HG03457 (cell line): ENCODE measurements at regions not wholly inside any gene's neighbourhood (a gene's known extent, or its start where the extent isn't known, plus 50 kb on each side); places are given as distances from the start of the nearest gene placed in this dataset.
"Not testable (repeated sequence)": the region's sequence is repeated elsewhere in the genome, so short reads cannot be mapped to it uniquely, and the experiment has no call there.

Source experiments
- ATAC-seq: cut with Tn5 transposase; IDR thresholded peaks from one replicate; pipeline ENCODE4 v1.9.1; 2021; ENCODE audit warnings: moderate number of reproducible peaks; ENCODE audit not compliant: unreplicated experiment

DNA sequence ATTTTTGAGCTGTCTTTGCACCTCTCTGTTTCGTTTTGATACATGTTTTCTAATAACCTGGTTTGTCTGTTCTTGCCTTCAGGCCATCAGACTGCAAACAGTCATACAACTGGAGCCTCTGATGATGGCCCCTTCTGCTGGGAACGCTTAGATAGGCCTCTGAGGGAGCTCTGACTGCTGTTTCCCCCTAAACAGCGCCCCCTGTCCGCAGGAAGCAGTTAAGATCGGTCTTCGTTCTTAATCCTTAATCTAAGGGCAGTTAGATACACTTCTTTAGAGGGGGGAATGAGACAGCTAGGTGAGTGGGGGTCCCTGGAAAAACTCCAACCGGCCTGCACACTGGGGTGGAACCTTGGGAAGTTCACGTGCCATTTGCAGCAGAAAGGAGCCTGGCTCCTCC, 1338.8 kb upstream of the SEL1L start:
- ATAC-seq: no peak

DNA sequence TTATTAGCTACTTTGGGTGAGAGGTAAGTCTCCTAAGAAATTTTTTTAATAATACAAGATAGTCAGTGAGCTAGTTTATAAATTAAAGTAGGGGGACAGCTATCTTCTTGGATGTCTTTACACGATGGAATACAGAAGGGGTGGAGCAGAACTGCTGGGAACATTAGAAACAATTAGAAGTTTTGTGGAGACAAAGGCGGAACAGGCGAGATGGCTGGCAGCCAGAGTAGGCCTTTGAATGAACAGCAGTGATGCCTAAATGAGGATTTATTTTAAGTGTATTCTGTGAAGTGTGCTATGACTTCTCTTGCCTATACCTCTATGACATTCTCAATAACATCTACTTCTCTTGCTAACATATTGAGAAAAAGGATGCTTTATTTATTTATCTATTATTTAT, 1345.3 kb upstream of the SEL1L start:
- ATAC-seq: no peak

DNA sequence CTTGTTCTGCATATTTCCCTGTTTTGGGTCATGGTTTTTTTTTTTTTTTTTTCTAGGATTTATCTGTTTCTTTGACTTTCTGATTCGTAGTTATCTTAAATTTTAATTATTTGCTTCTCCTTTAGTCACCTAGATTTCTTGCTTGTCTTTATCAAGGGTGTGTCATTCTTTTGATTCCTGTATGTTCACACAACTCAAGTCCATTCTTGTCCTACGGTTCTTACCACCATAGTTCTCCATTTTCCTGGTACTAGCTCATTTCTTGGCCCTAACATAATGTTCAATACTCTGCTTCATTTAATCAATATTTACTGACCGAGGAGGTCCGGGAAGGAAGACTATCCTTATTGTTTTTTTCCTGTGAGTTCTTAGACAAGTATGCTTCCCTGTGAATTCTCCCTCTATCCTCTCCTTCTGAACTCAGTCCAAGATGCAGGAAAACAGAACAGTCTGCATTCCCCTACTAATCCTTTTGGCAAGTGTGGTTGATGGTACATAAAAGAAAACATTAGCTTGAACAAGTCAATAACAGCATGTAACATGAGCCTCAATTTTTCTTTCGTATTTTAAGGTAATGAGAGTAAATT, 1346.4 kb upstream of the SEL1L start:
- ATAC-seq: no peak

DNA sequence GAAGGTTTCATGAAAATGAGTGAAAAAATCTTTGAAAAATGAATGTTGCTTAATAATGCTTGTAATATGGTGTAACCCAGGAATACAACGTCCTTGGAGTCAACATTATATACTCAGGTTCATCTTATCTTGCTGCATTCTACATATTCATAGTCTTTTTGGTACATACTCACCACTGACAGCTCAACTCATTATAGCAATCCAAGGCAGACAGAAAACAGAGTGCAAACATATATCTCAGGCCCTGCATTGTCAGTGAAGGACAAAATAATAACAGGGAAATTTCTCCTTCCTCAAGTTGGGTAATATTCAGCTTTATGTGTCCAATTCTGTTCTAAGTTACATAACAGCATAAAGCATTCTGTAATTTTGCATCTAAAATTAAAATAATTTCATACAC, 1353.0 kb upstream of the SEL1L start:
- no peak for ATAC-seq

DNA sequence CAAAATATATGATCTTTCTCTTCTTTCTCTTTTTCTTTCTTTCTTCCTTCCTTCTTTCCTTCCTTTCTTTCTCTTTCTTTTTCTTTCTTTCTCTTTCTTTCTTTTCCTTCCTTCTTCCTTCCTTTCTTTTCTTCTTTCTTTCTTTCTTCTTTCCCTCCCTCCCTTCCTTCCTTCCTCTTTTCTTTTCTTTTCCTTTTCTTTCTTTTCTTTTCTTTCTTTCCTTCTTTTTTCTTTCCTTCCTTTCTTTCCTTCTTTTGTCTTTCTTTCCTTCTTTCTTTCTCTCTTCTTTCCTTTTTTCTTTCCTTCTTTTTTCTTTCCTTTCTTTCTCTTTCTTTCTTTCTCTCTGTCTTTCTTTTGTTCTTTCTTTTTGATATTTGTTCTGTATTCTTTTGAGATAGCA, 1356.0 kb upstream of the SEL1L start:
- ATAC-seq: no peak

DNA sequence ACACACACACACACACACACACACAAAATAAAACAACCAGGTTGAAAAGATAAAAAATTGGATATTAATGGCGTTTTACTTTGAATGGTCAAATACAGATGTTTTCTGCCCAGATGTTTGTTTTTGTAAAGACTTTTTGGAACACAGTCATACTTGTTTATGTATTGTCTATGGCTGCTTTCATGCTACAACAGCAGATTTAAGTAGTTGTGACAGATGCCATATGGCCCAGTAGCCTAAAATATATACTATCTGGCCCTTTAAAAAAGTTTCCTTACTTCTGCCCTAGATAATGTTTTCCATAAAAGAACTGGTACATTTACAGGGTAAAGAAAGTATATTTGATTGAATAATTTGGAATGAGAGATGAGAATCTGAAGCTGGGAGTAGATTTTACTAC, 1362.8 kb upstream of the SEL1L start:
- no peak for ATAC-seq

DNA sequence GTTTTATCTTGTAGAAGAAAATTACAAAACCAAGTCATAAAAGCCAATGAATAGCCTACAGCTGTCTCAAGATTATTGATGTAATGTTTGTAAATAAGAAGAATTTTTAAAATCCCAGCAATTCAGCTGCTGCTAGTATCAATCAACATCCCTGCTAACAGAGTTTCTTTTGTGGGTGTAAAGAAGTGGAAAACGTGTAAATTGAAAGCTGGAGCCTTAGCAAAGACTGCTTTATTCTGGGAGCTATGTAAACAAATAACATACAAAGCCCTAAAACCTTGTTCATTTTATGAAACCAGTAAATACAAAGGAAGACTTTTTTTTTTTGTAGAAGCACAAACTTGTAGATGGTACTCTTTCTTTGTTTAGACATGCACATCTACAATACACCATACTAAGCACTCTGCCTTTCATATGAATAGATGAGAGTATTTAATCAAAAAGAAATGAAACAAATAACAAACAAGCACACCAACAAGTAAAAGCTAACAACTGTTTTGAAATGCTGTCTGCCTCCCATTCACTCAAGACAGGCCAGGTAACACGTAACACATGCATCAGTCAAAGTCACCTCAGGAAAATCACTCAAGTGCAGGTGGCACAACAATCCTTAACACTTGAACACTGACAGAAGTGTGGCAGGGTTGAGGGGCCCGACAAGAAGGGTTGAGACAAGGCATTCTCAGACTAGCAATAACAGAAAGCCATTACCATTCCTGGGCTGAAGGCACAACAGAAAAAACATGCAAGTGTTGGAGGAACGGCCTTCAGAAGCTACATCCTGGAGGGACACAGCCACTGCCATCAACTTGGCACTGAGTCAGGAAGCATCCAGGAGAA, 1364.0 kb upstream of the SEL1L start:
- ATAC-seq: no peak

DNA sequence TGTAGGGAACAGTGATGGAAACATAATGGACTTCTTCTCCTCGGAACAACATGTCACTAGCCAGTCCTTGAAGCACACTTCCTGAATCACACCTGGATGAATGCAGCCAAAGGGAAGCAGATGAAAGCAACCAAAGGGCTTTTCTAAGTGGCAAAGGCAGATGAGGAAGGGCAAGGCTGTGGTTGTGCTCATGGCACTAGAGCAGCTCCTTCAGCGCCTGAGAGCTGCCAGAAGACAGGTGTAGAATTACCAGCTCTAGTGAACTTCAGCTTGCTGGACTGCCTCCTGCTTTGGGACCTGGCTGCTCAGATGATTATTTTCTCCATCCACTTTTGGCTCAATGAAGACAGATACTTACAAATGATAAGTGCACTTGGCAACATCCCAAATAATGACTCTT, 1372.1 kb upstream of the SEL1L start:
- no peak for ATAC-seq

DNA sequence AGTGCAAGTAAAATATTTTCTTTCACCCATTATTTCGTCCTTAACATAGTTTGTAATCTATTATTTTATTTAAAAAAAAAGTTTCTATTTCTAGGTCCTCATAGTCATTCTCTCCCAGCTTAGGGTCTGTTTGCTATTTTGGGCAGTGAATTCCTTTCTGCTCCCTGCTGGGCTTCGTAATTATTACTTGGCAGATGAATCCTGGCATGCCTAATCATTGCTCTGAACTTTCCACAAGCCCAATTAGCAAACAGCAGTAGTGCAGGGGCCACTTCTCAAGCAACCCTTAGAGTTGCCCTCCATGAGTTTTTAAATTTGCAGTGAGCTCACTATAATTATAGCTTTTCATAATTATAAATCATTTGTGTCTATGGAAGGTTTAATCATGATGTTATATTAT, 1378.3 kb upstream of the SEL1L start:
- no peak for ATAC-seq

DNA sequence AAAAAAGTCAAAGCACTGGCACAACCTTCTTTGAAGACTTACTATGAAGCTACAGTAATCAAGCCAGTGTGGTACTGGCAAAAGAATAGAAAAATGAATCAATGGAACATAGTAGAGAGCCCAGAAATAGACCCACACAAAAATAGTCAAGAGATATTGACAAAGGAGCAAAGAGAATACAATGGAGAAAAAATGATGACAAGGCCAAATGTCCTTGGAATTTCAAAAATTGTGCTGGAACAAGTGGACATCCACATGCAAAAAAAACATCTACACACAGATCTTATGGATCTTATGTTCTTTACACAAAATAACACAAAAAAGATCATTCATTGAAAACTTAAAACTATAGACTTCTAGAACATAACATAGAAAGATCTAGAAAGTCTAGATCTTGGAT, 1379.7 kb upstream of the SEL1L start:
- ATAC-seq: no peak

DNA sequence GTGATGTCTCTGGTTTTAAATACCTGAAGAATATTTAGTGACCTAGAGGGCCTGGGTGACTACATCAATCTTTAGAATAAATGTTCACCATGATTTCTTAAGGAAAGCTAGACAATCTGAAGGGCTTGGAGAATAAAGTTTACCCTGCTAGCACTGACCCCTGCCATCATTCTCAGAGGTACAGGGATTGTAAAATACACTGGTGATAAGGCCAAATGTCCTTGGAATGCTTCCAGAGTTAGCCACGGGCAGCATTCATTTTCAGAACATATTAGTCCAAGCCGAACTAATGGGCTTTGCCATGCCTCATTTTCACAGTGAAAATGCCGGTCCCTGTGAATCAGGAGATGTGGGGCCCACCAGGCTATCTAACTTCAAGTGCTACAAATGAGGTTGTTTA, 1381.7 kb upstream of the SEL1L start:
- ATAC-seq: no peak

DNA sequence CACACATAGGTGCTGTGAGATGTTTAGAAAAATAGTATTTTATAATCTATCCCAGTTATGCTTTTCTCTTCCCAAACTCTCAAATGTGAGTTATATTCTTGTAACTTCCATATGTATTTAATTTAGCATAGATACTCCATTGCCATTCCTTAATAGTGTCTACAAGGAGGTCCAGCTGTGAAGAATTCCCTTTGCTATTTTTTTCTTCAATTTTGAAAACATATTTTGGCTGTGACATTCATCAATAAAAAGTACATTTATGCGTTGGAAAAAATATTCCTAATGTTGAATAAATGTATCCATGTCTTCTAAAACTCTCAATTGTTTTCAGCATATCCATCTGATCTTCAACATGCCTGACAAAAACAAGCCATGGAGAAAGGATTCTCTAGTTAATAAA, 1402.0 kb upstream of the SEL1L start:
- ATAC-seq: no peak

DNA sequence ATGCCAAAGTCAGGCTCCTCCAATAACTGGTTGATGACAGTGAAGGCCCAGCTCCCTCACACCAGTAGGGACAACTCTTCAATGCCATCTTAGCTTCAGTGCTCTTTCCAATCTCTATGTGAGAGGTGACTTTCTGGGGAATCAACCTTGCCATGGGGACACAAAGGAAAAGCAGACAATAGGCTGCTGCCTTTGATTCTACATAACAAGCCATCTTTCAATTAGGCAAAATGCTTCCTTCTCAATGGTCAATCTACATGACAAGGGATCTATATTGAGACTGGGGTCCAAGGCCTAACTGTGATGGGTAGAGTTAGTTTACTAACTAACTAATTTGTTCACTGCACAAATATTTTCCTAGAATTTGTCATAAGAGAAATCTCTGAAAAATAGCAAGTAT, 1417.5 kb upstream of the SEL1L start:
- ATAC-seq: no peak

DNA sequence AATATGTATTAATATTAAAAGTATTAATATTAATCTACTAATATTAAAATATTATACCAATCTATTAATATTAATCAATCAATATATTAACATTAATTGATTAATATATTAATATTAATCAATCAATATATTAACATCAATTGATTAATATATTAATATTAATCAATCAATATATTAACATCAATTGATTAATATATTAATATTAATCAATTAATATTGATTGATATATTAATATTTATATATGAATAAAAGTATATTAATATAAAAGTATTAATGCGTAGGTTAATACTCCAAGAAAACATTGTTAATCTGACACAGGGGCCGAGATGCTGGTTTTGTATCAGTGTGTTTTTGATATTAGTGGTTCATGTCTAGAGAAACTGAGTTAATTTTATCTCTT, 1430.1 kb upstream of the SEL1L start:
- no peak for ATAC-seq

DNA sequence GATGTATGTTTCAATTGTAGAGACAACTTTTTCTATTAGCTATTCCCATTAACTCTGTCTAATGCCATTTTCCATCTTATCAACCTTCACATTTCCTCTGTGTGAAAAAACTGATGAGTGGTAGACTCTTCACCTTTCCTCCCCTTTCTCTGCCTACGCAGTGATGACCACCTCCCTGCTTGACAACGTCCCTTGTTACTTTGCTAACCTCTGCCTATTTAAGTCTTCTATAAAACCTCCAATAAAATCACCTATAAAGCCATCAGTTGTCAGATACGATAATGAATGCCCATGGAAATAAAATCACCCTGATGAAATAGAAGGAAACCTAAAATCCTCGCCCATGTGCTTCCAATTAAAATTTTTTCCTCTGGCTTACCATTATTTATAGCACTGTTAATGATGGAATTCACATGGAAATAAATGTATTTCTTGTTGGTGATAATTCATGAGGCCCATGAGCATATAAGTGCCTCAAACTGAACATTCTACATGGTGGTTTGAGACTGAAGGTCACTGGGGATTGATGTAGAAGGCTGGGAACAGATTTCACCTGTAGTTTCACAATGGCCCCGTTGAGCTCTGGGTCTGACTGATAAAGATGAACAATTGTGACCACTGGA, 1454.0 kb upstream of the SEL1L start:
- no peak for ATAC-seq

DNA sequence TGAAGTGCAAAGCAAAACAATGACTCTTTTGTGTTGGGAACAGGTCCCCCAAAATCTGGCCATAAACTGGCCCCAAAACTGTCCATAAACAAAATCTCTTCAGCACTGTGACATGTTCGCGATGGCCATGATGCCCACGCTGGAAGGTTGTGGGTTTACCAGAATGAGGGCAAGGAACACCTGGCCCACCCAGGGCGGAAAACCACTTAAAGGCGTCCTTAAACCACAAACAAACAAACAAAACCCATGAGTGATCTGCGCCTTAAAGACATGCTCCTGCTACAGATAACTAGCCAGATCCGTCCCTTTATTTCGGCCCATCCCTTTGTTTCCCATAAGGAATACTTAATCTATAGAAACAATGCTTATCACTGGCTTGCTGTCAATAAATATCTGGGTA, 1460.9 kb upstream of the SEL1L start:
- not testable (repeated sequence) for ATAC-seq

DNA sequence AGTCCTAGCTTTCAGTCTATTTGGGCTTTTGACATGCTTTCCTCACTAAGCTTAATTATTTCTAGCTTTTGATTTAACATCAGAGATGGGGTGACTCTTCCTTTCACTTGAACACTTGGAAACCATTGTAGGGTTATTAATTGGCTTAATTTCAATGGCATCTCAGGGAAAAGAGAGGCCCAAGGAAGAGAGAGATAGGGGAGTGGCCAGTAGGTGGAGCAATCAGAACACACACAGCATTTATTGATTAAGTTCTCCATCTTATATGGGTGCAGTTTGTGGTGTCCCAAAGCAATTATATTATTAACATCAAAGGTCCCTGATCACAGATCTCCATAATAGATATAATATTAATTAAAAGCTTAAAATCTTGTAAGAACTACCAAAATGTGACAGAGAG, 1466.1 kb upstream of the SEL1L start:
- no peak for ATAC-seq

DNA sequence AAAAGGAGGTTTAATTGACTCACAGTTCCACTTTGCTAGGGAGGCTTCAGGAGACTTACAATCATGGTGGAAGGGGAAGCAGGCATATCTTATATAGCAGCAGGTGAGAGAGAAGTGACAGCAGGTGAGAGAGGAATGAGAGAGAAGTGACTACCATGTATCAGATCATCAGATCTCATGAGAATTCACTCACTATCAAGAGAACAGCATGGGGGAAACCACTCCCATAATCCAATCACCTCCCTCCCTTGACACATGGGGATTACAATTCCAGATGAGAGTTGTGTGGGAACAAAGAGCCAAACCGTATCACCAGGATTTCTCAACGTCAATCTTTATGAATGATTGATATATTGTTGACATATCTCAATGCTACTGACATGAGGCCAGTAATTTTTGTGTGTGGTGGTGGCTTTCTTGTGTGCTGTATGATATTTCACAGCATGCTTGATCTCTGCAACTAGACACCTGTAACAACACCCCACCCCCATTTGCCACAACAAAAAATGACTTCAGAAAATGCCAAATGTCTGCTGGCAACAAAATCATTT, 1470.9 kb upstream of the SEL1L start:
- ATAC-seq: no peak

DNA sequence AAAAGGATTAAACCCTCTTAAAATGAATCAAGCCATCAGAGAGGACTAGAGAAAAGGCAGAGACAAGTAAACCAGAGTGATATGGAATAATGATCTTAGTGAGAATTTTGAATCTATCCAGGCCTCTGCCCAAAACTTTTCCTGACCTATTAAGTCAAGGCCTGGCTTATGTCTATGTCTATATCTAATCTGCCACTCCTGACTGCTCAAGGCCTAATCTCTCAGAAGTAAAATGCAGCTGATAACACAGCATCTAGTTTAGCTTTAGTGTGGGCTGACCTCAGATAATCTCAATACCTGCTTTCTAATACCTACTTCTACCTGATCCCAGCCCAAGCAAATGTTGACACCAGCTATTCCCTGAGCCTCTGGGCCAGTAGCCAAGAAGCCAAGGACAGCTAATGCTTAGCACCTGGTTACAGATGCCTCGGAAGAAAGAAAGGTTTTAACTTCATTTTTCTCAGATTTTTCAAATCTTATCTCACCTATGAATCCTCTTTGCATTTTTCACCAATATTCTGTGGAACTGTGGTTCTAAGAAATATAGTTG, 1472.5 kb upstream of the SEL1L start:
- ATAC-seq: no peak

DNA sequence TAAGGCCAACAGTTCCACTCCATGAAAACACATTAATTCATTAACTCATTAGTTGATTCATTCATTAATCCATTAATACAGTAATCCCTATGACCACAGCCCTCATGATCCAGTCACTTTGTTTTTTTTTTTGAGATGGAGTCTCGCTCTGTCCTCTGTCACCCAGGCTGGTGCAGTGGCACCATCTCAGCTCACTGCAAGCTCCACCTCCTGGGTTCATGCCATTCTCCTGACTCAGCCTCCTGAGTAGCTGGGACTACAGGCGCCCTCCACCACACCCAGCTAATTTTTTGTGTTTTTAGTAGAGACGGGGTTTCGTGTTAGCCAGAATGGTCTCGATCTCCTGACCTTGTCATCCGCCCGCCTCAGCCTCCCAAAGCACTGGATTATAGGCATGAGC, 1473.4 kb upstream of the SEL1L start:
- ATAC-seq: not testable (repeated sequence)

DNA sequence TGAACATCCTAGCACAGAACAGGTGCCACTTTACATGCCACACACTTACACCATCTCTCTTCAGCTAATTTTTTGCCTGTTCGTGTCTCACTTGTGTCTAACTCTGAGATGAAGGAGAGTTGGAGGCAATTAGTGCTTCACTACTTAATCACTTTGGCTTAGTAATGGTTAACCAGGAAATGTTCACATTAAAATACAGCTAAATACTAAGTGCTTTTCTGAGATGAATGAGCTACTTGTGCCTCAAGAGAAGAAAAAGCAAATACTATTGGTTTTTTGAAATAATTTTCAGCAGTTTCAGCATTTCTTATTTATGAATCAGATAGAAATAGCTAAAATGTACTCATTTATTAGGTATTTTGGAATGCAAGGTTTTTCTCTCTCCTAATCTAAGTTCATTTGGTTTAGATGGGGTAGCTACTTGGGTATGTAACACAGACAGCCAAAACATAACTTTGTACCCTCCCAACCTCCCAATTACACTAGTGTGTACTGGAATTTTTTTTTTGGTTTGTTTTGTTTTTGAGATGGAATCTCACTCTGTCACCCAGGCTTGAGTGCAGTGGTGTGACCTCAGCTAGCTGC, 1474.1 kb upstream of the SEL1L start:
- no peak for ATAC-seq
